ENCODE measurements at regions not wholly inside any gene's neighbourhood (a gene's known extent, or its start where the extent isn't known, plus 50 kb on each side); places are given as distances from the start of the nearest gene placed in this dataset.

DNA sequence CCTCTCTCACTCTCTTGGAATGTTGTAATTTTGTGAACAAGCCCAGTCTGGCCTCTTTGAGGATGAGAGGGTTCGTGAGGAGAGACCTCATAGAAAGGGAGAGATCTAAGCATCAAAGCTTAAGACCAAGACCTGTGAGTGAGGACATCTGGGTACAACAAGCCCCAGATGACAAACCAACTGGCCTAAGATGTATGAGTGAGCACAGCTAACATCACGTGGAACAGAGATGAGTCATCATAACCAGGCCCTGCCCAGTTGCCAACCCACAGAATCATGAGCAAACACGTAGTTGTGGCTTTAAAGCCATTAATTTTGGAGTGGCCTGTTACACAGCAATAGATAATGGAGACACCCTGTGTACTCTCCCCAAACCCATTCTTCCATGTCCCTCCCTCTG is 439.1 kb upstream of the KIF2A start:
- DNase-seq = no peak
- intact Hi-C loops (cut with DNase I) = no loop called here

DNA sequence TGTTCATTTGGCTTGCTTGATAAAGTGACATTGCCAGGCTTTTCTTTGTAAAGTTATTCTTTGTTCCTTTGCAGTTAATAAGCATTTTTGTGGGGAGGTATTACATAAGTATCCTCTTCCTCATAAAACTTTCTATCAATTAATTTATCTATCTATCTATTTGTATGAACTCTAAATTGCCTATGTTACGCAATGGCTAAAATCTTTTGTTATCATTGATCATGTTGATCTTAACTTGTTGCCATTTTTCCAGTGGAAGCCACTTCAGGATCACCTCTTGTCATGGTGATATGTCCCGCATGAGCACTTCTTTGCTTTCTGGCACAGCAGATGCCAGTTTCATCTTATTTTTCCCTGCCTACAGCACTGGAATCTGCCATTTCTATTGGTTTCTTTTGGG is 436.7 kb upstream of the KIF2A start:
- DNase-seq = no peak

DNA sequence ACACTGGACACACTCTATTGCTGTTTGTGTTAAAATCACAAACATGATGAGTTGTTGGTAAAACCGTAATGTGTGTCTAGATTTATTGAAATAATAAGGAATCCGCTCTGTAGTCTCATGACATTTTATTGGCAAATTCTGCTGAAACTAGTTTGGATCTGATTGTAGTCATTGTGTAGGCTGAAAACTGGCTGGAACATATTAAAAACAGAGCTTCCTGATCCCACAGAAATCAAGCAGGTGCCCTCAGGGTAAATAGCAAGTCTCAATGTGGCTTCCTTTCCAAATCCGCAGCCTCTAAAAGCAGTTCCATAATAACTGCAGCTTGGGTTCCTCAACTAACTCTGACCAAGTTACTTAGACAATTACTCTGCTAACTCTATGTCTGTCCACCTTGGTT is 427.5 kb upstream of the KIF2A start:
- no peak for DNase-seq

More for the DNA sequence above, 436.7 kb upstream of the KIF2A start:
- intact Hi-C loops (cut with DNase I) = no loop called here

DNA sequence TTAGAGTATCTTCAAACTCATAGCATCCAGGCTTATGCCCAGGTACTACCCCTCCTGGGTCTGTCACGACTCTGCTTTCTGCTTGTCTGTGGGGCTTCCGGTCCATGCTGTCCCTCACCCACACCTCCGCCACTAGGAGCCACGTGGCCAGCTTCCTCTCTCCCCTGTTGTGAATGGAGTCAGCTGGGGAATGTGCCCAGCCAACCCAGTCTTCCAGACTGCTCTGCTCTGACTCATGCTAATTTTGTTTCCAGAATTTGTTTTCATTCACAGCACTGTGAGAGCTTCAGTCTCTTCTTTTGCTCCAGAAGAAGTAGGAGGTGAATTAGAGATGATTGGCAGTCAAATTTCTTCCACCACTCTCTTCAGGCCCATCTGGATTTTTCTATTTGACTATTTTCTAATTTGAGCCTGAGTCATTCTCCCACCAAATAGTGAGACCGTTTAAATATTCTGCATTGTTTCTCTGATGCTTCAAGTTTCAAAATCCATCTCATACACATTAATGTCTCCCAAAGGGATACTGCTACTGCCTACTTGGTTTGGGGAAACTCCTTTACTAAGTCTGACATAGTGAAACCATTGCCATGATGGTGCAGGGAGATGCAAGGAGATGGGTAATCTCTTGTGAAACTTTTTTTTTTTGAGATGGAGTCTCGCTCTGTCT is 424.1 kb upstream of the KIF2A start:
- peak in 7 of 10 donors; percentile 18 to 90 (median 49) for DNase-seq
- intact Hi-C loops (cut with DNase I) = no loop called here

More for the DNA sequence above, 427.5 kb upstream of the KIF2A start:
- intact Hi-C loops (cut with DNase I) = no loop called here

DNA sequence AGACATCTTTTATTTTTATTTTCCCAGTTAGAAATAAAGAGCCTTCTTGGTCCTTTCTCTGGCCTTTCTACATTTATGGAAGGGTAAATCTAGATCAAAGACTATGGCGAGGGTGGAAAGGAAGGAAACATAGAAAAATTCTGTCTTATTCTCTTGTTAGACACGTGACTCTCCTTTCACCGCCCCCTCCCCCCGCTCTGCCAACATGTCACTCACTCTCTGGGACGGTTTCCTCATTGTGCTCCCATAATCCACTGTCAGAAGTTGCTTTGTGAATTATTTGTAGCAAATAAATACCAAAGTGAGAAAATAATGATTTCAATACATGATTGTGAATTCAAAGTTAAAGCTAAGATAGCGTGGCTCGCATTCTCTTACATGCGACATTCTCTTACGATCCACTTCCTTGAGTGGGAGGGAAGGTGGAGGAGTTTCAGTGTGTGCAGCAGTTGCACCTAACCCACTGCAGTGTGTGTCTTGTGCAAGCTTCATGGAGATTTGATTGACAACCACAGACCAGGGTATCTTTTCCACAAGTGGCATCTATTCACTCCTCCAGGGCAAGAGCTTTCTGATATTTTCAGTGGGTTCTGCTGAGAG is 423.0 kb upstream of the KIF2A start:
- intact Hi-C loops (cut with DNase I) = no loop called here
- no peak for DNase-seq

DNA sequence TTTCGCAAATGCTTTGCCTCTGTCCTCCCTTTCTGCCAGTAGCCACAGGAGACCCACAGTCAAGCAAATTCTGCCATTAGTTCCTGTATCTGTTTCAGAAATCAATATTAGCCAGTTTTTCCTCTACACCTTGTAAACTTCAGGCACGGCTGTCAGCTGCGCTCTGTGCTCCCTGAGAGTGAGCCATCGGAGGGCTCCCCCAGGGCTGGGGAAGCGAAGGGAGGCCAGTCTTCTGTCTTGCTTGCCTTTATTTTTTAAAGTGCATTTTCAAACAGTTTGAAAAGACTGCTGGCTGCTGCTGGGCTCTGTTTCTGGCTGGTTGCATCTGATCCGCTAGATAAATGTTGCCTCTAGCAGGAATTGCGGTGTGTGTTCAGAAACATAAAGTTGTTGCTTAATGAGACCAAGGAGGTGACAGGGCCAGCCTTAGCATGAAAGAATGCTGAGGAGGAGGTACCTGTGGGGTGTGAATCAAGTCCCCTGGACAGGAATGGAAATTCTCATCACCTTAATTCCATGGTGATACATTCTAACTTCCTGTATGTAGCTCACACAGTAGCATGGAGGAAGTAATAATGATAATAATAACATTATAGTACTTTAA is 421.7 kb upstream of the KIF2A start:
- intact Hi-C loops (cut with DNase I) = no loop called here
- peak in 1 of 10 donors; percentile 82 for DNase-seq

DNA sequence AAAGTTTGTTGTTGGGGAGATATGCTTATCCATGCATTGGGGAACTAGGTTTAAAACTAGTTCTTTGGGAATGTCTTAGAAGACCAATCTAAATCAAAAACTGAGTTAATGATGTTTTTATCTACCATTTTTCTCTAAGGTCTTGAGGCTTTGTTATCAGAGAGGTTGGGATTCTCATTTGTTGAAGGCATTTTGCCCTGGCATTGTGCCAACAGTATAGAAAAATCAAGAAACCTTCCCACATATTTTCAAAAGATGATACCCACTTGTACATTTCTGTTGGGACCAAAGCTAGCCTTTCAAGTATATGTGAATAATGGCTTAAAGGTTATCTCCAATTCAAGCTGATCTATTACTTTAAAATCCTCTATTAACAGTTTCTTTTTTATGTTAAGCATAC is 419.8 kb upstream of the KIF2A start:
- no peak for DNase-seq
- intact Hi-C loops (cut with DNase I) = no loop called here

DNA sequence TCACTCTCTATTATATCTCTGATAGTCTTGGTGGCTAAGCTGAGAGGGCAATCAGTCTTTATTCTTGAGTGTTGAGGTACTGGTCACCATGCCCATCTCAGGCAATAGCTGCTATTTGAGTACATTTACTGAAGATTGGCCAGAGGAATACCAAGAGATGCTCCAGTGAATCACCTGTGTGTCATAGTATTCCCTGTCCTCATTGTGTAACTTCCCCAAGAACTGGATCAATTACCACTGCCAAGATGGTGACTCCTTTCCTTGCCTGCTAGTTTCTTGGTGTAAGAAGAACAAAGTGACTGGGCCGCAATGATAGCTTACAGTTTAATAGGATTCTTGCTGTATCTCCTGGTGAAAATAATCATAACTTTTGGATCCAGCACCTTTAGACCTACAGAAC is 418.7 kb upstream of the KIF2A start:
- no peak for DNase-seq
- intact Hi-C loops (cut with DNase I) = no loop called here

DNA sequence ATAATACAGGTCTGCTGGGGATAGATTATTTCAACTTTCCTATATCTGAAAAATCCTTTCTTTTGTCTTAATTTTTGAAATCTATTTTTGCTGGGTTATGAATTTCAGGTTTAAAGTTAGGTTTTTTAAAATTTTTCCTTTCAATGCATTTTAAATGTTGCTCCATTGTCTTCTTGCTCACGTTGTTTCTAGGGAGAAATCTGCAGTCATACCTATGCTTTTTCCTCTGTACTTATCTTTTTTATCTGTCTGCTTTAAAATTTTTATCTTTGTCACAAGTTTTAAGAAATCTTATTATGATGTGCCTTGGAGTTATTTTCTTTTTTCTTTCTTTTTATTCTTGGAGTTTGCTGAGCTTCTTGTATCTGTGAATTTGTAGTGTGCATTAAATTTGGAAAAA is 412.0 kb upstream of the KIF2A start:
- no peak for DNase-seq
- intact Hi-C loops (cut with DNase I) = no loop called here

DNA sequence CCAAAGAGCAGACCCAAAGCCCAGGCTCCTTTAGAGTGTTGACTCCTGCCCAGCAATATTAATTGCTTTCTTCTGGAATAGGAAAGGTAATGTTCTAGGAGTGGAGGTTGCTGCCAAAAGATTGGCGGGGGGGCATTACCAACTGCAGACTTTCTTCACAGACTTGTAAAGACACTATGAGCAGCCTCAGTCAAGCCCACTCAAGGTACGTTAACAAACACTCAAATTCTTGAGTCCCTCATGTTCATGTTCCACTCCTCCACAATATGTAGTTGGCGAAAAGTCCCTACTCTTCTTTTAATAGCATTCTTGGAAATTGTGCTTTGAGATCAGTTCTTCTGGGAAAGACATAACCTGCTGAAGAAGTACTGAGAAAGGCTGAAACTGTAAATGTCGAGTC is 409.2 kb upstream of the KIF2A start:
- intact Hi-C loops (cut with DNase I) = no loop called here
- no peak for DNase-seq

DNA sequence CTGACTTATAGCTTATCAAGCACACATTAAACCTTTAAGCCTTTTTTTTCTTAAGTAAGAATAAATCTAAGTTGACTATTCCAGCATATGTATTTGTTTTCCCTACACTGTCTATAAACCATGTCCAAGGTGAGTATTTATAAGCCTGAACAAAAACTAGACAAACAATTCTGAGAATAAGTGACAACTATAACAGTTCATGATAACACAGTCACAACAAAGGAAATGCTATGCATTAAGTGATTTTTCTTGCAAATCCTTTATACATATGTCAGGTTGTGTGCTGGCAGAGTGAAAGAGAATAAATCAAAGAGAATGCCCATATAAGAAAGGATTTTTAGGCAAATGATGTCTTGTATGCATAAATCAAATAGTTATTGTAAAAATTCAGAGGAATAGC is 408.8 kb upstream of the KIF2A start:
- intact Hi-C loops (cut with DNase I) = no loop called here
- DNase-seq = no peak

DNA sequence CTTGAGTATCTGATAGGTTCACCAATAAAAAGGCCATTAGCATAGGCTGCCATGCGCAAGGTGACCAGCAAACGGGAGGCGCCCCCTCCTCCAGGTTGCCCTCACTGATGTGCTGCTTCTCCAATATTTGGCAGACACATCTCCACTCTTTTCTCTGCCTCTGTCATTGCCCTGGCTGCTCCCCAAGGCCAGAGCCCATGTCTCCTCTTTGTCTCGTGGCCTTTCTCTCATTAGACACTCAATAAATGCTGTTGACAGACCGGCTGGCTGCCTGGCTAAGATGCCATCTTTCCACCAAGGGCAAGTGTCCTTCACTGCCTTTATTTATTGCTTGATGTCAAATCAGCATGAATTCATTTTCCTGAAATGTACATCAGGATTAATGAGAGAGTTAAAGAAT is 404.0 kb upstream of the KIF2A start:
- intact Hi-C loops (cut with DNase I) = no loop called here
- no peak for DNase-seq

DNA sequence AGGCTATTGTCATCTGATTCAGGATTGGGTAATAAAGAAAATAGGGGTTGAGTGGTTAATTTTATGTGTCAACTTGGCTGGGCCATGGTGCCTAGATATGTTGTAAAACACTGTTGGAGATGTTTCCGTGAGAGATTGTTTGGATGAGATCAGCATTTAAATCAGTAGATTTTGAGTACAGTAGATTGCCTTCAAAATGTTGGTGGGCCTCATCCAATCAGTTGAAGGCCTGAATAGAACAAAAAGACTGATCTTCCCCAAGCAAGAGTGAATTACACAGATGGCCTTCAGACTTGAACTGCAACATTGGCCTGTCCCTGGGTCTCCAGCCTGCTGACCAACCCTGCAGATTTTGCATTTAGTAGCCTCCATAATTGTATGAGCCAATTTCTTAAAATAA is 401.3 kb upstream of the KIF2A start:
- intact Hi-C loops (cut with DNase I) = no loop called here
- DNase-seq = no peak

DNA sequence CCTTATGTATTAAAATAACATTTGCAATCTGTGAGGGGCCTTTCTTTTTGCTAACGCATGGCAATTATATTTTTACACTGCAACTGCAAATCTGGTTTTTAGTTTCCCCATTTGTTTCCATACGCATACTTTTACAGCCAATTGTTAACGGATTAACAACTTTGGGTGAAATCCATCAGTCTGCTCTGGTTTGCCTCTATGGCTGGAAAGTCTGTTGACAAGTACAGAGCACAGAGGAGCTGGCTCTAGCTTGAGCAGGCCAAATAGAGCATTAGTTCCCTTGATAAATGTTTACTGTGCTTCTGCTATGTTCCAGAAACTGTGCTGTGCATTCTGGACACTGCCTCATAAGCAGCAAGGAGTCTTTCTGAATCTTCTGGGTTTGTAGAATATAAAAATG is 400.4 kb upstream of the KIF2A start:
- DNase-seq = no peak
- intact Hi-C loops (cut with DNase I) = no loop called here

DNA sequence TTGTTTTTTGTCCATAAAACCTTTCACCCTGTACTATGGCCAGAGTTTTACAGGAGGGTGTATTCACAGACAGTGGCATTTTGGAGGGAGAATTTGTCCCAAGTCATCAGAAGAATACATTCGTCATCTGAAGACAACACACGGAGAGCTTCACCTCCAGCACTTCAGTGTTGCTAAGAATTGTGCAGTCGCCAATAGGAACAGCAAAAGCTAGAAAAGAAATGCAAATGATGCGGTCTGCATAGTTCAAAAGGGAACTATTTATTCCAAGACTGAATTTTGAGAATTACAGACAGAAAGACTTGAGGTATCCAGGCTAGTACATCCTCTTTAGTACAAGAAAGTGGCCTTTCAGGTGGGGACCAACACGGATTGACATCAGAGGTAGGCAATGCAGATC is 399.2 kb upstream of the KIF2A start:
- no peak for DNase-seq
- intact Hi-C loops (cut with DNase I) = no loop called here

DNA sequence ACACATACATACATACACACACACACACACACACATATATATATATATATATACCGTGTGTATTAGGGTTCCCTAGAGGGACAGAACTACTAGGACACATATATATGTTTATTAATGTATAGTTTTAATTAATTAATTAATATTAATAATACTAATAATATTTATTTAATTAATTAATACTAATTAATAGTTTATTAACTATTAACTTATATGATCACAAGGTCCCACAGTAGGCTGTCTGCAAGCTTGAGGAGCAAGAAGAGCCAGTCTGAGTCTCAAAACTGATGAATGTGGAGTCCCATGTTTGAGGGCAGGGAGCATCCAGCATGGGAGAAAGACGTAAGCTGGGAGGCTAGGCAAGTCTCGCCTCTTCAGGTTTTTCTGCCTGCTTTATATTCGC is 398.0 kb upstream of the KIF2A start:
- intact Hi-C loops (cut with DNase I) = no loop called here
- DNase-seq = no peak

DNA sequence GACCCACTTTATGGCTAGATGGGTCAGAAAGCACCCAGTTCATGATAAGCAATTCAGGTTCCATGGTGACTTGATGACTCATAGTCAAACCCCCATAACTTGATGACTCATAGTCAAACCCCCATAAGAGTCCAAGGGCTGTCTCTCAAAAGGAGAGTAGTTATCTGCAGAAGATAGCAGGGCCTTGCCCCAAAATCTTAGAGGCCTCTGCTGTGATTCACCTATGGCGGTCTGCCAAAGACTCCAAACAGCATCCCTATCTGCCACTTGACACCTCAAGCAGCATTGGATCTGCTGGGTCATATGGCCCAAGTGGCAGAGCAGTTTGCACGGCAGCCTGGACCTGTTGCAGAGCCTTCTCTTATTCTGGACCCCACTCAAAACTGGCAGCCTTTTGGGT is 395.2 kb upstream of the KIF2A start:
- no peak for DNase-seq
- intact Hi-C loops (cut with DNase I) = no loop called here

DNA sequence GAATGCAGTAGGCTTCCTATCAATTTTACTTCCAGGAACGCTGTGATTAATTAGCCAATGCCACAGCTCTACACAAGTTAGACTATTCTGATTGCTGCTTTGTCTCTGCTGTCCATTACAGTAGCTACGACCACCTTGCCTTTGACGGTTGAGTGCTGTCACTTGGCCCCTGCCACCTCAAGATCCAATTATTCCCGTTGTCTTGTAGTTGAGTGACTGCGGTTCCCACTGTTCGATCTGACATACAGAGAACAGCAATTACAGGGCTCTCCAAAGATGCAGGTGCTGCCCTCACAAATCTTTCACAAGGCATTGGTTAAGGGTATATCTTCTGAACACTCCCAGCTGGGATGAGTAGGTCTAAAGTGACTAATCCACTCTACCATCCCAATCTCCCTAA is 393.4 kb upstream of the KIF2A start:
- intact Hi-C loops (cut with DNase I) = no loop called here
- no peak for DNase-seq

DNA sequence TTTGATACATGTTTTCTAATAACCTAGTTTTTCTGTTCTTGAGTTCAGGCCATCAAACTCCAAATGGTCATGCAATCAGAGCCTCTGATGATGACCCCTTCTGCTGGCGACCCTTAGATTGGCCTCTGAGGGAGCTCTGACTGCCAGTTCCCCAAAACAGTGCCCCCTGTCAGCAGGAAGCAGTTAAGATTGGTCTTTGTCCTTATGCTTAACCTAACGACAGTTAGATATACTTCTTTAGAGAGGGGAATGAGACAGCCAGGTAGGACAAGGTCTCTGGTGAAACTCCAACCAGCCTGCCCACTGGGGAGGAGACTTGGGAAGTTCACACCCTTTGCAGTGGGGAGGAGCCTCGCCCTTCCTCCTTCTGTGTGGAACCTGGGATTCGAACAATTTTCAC is 390.4 kb upstream of the KIF2A start:
- no peak for DNase-seq
- intact Hi-C loops (cut with DNase I) = no loop called here

DNA sequence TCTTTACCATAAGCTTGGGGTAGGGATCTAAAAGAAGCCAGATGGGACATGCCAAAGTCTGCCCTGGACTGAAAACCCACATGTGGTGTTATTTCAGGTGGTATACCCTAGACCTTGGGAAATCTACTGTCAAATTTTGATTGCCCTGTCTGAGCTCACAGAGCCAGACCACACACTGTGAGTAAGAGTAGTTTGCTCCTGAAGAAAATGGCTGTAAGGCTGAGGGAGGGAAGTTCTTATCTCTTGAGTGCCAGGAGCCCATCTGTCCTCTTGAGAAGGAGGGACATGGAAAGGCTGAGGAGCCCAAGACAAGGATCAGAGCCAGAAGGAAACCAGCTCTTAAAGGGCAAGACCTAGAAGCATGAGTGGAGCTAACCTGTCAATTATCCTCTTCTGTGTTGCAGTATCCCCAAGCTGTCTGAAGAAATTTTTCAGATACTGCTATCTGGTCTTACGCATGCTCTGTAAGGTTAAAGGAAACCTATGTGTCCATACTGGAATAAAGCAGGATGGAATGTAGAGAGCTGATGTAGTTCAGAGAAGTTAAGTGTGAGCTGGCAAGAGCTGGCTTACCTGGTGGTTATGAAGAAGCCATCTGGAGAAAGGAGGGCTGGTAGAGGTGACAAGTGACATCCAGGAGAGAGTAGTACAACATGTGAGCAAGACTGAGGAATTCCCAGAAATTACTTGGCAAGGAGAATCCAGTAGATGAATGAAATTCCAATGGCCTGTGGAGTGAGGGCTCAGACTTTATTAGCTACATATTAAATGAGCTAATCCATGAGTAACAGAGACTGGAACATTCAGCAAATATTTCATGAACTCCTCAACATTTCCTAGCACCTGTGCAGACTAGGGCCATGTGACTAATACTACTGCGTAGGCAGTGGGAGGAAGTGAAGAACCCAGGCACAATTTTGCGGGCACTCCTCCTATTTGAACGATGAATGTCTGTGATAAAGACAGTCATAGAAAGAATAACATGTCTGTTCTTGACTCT is 389.1 kb upstream of the KIF2A start:
- intact Hi-C loops (cut with DNase I) = no loop called here
- DNase-seq = no peak

DNA sequence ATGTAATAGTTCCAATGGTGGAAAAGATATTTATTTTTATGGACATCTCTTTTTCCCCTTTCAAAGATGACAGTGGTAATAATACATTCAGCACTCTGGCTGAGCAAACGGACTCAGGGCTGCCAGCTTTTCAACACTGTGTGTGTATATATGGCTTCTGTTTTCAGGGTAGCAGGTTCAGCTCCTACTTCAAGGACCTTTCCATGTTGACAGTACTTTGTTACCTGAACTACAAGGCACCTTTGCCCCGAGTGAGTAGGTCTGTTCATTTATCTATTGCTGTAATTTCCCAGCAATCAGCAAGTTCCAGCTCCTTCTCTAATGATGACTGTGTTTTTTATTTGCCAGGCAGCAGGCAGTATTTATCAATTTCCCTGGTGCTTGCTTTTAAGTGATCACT is 387.4 kb upstream of the KIF2A start:
- intact Hi-C loops (cut with DNase I) = no loop called here
- no peak for DNase-seq

All from posterior cingulate gyrus (tissue), 11 donors.